NB4 (cell line): ENCODE measurements at regions not wholly inside any gene's neighbourhood (a gene's known extent, or its start where the extent isn't known, plus 50 kb on each side); places are given as distances from the start of the nearest gene placed in this dataset.

Experiments used
- CTCF ChIP-seq: IDR thresholded peaks from one replicate; pipeline ENCODE4 v1.5.1; 2012; ENCODE audit warnings: low read depth, low read length
- POLR2A ChIP-seq: IDR thresholded peaks from 2 replicates; pipeline ENCODE4 v1.6.1; 2011; ENCODE audit warnings: mild to moderate bottlenecking; ENCODE audit not compliant: insufficient read length; ENCODE audit errors: extremely low read depth

DNA sequence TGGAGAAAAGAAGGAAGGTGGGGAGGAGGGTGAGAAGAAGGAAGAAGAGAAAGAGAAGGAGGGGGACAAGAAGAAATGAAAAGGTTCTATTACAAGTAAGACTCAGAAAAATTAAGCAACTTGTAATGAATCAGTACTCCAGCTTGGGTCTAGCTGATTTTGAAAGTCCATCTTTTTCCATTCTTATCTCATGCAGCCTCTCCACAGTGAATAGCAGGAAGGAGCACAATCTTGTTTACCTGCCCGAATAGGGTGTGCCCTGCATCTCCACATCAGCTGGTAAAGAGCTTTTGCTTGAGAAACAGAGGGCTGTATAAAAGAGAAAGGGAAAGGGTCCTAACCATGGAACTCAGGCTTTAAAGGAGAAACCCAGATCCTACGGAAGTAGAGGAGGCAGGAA lies 348.8 kb downstream of the TPBG start:
- TF ChIP-seq CTCF (no peak), POLR2A (no peak)
